ENCODE measurements at regions not wholly inside any gene's neighbourhood (a gene's known extent, or its start where the extent isn't known, plus 50 kb on each side); places are given as distances from the start of the nearest gene placed in this dataset.
A peak's percentile ranks its signal among the peaks of the same experiment; 100 is the strongest.

GRCh38 chr2:129710670-129711495 lies 268.6 kb upstream of the RAB6C start:
- no peak for FAIRE-seq
- no peak for DNase-seq (ENCODE audit: low spot score)

- FAIRE-seq (peak; percentile 11), DNase-seq (ENCODE audit: low spot score) (peak; percentile 36)
Observed at GRCh38 chr2:129711816-129712675, 267.4 kb upstream of the RAB6C start.

GRCh38 chr2:129712676-129712985 lies 266.8 kb upstream of the RAB6C start:
- FAIRE-seq (no peak), DNase-seq (ENCODE audit: low spot score) (no peak)

GRCh38 chr2:129713337-129713736 lies 266.1 kb upstream of the RAB6C start:
- no peak for FAIRE-seq
- no peak for DNase-seq (ENCODE audit: low spot score)

- DNase-seq (ENCODE audit: low spot score) = no peak
- no peak for FAIRE-seq
Observed at GRCh38 chr2:129716781-129717559, 262.5 kb upstream of the RAB6C start.

- no peak for FAIRE-seq
- DNase-seq (ENCODE audit: low spot score) = no peak
Observed at GRCh38 chr2:129717560-129718130, 261.8 kb upstream of the RAB6C start.

- DNase-seq (ENCODE audit: low spot score) (no peak), FAIRE-seq (no peak)
Observed at GRCh38 chr2:129719335-129719734, 260.1 kb upstream of the RAB6C start.

GRCh38 chr2:129720360-129720759 lies 259.1 kb upstream of the RAB6C start:
- no peak for DNase-seq (ENCODE audit: low spot score)
- FAIRE-seq = no peak

- FAIRE-seq = no peak
- no peak for DNase-seq (ENCODE audit: low spot score)
Observed at GRCh38 chr2:129720761-129721160, 258.7 kb upstream of the RAB6C start.

- DNase-seq (ENCODE audit: low spot score) = no peak
- FAIRE-seq = no peak
Observed at GRCh38 chr2:129721236-129721635, 258.2 kb upstream of the RAB6C start.

GRCh38 chr2:129721846-129722245 lies 257.6 kb upstream of the RAB6C start:
- DNase-seq (ENCODE audit: low spot score) = no peak
- no peak for FAIRE-seq

GRCh38 chr2:129722306-129723019 lies 257.0 kb upstream of the RAB6C start:
- no peak for DNase-seq (ENCODE audit: low spot score)

GRCh38 chr2:129723277-129724020 lies 256.0 kb upstream of the RAB6C start:
- no peak for DNase-seq (ENCODE audit: low spot score)
- no peak for FAIRE-seq

More at GRCh38 chr2:129722306-129723019, 257.0 kb upstream of the RAB6C start:
- no peak for FAIRE-seq

GRCh38 chr2:129724021-129724757 lies 255.3 kb upstream of the RAB6C start:
- FAIRE-seq (no peak), DNase-seq (ENCODE audit: low spot score) (no peak)

- FAIRE-seq (no peak), DNase-seq (ENCODE audit: low spot score) (no peak)
Observed at GRCh38 chr2:129726216-129726615, 253.2 kb upstream of the RAB6C start.

- FAIRE-seq = no peak
- no peak for DNase-seq (ENCODE audit: low spot score)
Observed at GRCh38 chr2:129727286-129727685, 252.2 kb upstream of the RAB6C start.

- FAIRE-seq (no peak), DNase-seq (ENCODE audit: low spot score) (no peak)
Observed at GRCh38 chr2:129728035-129728972, 251.2 kb upstream of the RAB6C start.

GRCh38 chr2:129729011-129729410 lies 250.5 kb upstream of the RAB6C start:
- DNase-seq (ENCODE audit: low spot score) (no peak), FAIRE-seq (no peak)

Data from RCC 7860 (cell line).